K562 (cell line): ENCODE measurements at regions not wholly inside any gene's neighbourhood (a gene's known extent, or its start where the extent isn't known, plus 50 kb on each side); places are given as distances from the start of the nearest gene placed in this dataset.

Experiments
- BHLHE40 ChIP-seq: IDR thresholded peaks from 2 replicates; pipeline ENCODE4 v1.6.1; 2011; ENCODE audit warnings: low read length, improper control_type of control experiment
- EZH2 ChIP-seq: IDR thresholded peaks from 2 replicates; pipeline ENCODE4 v1.6.1; 2012; ENCODE audit warnings: low read depth, mild to moderate bottlenecking, inconsistent platforms, low read length, borderline replicate concordance
- HOXB6 ChIP-seq: fragments of 250-450 bp; sonication (Bioruptor Pico); IDR thresholded peaks from 2 replicates; pipeline ENCODE4 v1.5.1; 2022; ENCODE audit warnings: mild to moderate bottlenecking, borderline replicate concordance
- RCOR1 ChIP-seq, 2 experiments: IDR thresholded peaks; 2 replicates each; pipeline ENCODE4 v1.6.1; 2012; ENCODE audit warnings: low read depth in 2 of 2, low read length in 2 of 2, borderline replicate concordance in 1 of 2, improper control_type of control experiment in 1 of 2
- RFX1 ChIP-seq: fragments of 450-650 bp; IDR thresholded peaks from 2 replicates; pipeline ENCODE4 v1.6.1; 2016; ENCODE audit warnings: mild to moderate bottlenecking, moderate library complexity
- SIN3A ChIP-seq, 2 experiments: fragments of 150-350 bp in 1 of 2; IDR thresholded peaks; 2 replicates each; pipeline ENCODE4 v1.6.1; 2011 to 2016; ENCODE audit warnings: borderline replicate concordance in 2 of 2, low read depth in 2 of 2, low read length in 2 of 2, mild to moderate bottlenecking in 2 of 2, moderate library complexity in 2 of 2; ENCODE audit not compliant: control insufficient read depth in 1 of 2
- ZC3H8 ChIP-seq: fragments of 450-650 bp; IDR thresholded peaks from 2 replicates; pipeline ENCODE4 v1.6.1; 2017
- ZKSCAN1 ChIP-seq: fragments of 150-350 bp; IDR thresholded peaks from 2 replicates; pipeline ENCODE4 v1.6.1; 2016; ENCODE audit warnings: low read depth, low read length
- TF ChIP-seq, protein P1 (sequence below): fragments of 450-650 bp; IDR thresholded peaks from 2 replicates; pipeline ENCODE4 v1.6.1; 2016; ENCODE audit warnings: low read depth
- TF ChIP-seq, protein P2 (sequence below), 3 experiments: IDR thresholded peaks in 2 of 3; conservative IDR thresholded peaks in 1 of 3; 2 replicates each; pipeline ENCODE4 v1.5.1; 2011 to 2012; ENCODE audit warnings: low read length in 3 of 3, mild to moderate bottlenecking in 3 of 3, control low read depth in 2 of 3, improper control_type of control experiment in 1 of 3, inconsistent platforms in 1 of 3, low read depth in 1 of 3, mixed read lengths in 1 of 3, moderate library complexity in 1 of 3; ENCODE audit not compliant: insufficient read depth in 2 of 3
- TF ChIP-seq, protein P3 (sequence below): sonication (generic); formaldehyde crosslinking; IDR thresholded peaks from 2 replicates; pipeline ENCODE4 v1.8.0; 2022; ENCODE audit warnings: missing genetic modification reagents, mild to moderate bottlenecking, borderline replicate concordance

- no peak for TF ChIP-seq RFX1
- TF ChIP-seq, protein P1, sequence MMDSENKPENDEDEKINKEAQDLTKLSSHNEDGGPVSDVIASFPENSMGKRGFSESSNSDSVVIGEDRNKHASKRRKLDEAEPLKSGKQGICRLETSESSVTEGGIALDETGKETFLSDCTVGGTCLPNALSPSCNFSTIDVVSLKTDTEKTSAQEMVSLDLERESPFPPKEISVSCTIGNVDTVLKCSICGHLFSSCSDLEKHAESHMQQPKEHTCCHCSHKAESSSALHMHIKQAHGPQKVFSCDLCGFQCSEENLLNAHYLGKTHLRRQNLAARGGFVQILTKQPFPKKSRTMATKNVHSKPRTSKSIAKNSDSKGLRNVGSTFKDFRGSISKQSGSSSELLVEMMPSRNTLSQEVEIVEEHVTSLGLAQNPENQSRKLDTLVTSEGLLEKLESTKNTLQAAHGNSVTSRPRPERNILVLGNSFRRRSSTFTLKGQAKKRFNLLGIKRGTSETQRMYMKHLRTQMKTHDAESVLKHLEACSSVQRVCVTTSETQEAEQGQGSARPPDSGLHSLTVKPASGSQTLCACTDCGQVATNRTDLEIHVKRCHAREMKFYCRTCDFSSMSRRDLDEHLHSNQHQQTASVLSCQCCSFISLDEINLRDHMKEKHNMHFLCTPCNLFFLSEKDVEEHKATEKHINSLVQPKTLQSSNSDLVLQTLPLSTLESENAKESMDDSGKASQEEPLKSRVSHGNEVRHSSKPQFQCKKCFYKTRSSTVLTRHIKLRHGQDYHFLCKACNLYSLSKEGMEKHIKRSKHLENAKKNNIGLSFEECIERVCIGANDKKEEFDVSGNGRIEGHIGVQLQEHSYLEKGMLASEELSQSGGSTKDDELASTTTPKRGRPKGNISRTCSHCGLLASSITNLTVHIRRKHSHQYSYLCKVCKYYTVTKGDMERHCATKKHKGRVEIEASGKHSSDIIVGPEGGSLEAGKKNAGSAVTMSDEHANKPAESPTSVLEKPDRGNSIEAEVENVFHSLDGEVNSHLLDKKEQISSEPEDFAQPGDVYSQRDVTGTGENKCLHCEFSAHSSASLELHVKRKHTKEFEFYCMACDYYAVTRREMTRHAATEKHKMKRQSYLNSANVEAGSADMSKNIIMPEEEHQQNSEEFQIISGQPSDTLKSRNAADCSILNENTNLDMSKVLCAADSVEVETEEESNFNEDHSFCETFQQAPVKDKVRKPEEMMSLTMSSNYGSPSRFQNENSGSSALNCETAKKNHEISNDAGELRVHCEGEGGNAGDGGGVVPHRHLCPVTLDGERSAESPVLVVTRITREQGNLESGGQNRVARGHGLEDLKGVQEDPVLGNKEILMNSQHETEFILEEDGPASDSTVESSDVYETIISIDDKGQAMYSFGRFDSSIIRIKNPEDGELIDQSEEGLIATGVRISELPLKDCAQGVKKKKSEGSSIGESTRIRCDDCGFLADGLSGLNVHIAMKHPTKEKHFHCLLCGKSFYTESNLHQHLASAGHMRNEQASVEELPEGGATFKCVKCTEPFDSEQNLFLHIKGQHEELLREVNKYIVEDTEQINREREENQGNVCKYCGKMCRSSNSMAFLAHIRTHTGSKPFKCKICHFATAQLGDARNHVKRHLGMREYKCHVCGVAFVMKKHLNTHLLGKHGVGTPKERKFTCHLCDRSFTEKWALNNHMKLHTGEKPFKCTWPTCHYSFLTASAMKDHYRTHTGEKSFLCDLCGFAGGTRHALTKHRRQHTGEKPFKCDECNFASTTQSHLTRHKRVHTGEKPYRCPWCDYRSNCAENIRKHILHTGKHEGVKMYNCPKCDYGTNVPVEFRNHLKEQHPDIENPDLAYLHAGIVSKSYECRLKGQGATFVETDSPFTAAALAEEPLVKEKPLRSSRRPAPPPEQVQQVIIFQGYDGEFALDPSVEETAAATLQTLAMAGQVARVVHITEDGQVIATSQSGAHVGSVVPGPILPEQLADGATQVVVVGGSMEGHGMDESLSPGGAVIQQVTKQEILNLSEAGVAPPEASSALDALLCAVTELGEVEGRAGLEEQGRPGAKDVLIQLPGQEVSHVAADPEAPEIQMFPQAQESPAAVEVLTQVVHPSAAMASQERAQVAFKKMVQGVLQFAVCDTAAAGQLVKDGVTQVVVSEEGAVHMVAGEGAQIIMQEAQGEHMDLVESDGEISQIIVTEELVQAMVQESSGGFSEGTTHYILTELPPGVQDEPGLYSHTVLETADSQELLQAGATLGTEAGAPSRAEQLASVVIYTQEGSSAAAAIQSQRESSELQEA, result no peak
- TF ChIP-seq BHLHE40, result no peak
- TF ChIP-seq, protein P2, sequence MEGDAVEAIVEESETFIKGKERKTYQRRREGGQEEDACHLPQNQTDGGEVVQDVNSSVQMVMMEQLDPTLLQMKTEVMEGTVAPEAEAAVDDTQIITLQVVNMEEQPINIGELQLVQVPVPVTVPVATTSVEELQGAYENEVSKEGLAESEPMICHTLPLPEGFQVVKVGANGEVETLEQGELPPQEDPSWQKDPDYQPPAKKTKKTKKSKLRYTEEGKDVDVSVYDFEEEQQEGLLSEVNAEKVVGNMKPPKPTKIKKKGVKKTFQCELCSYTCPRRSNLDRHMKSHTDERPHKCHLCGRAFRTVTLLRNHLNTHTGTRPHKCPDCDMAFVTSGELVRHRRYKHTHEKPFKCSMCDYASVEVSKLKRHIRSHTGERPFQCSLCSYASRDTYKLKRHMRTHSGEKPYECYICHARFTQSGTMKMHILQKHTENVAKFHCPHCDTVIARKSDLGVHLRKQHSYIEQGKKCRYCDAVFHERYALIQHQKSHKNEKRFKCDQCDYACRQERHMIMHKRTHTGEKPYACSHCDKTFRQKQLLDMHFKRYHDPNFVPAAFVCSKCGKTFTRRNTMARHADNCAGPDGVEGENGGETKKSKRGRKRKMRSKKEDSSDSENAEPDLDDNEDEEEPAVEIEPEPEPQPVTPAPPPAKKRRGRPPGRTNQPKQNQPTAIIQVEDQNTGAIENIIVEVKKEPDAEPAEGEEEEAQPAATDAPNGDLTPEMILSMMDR (IDR thresholded peaks at IDR 0.05 in 2 of 3, conservative IDR thresholded peaks at IDR 0.05 in 1 of 3; ENCODE audit: insufficient read depth in 2 of 3, low read depth in 1 of 3, low read length in 3 of 3), result no peak
- no peak for TF ChIP-seq SIN3A (IDR thresholded peaks at IDR 0.05; ENCODE audit: borderline replicate concordance in 2 of 2, control insufficient read depth in 1 of 2, low read depth in 2 of 2, low read length in 2 of 2)
- TF ChIP-seq ZC3H8, result no peak
- no peak for TF ChIP-seq EZH2
- no peak for TF ChIP-seq HOXB6 (CRISPR knock-in tag)
- TF ChIP-seq ZKSCAN1, result no peak
- no peak for TF ChIP-seq RCOR1 (IDR thresholded peaks at IDR 0.05; ENCODE audit: borderline replicate concordance in 1 of 2, low read depth in 2 of 2, low read length in 2 of 2)
- TF ChIP-seq, protein P3, sequence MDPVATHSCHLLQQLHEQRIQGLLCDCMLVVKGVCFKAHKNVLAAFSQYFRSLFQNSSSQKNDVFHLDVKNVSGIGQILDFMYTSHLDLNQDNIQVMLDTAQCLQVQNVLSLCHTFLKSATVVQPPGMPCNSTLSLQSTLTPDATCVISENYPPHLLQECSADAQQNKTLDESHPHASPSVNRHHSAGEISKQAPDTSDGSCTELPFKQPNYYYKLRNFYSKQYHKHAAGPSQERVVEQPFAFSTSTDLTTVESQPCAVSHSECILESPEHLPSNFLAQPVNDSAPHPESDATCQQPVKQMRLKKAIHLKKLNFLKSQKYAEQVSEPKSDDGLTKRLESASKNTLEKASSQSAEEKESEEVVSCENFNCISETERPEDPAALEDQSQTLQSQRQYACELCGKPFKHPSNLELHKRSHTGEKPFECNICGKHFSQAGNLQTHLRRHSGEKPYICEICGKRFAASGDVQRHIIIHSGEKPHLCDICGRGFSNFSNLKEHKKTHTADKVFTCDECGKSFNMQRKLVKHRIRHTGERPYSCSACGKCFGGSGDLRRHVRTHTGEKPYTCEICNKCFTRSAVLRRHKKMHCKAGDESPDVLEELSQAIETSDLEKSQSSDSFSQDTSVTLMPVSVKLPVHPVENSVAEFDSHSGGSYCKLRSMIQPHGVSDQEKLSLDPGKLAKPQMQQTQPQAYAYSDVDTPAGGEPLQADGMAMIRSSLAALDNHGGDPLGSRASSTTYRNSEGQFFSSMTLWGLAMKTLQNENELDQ (CRISPR knock-in tag), result no peak
These were observed 695.1 kb upstream of the ACVR2A start for GRCh38 chr2:147149575-147150240.
